ENCODE measurements at regions not wholly inside any gene's neighbourhood (a gene's known extent, or its start where the extent isn't known, plus 50 kb on each side); places are given as distances from the start of the nearest gene placed in this dataset.
"Not testable (repeated sequence)": the region's sequence is repeated elsewhere in the genome, so short reads cannot be mapped to it uniquely, and the experiment has no call there.

GRCh38 chr13:87557788-87558187, 113.4 kb upstream of the SLITRK5 start:
- no peak for TF ChIP-seq CTCF (conservative IDR thresholded peaks at IDR 0.05; ENCODE audit: low read depth)
- CTCF ChIA-PET, result interaction anchor here (0.6 kb wide), 1 partner anchor 720 kb away, joined by 4 read pairs; no protein-coding TSS in a partner anchor
- POLR2A ChIA-PET (ENCODE audit: low non-redundant PET), result no interaction called here
- H3K27ac ChIP-seq, result no peak overlapping the region
- DNase-seq (ENCODE audit: low spot score), result no peak

DNA sequence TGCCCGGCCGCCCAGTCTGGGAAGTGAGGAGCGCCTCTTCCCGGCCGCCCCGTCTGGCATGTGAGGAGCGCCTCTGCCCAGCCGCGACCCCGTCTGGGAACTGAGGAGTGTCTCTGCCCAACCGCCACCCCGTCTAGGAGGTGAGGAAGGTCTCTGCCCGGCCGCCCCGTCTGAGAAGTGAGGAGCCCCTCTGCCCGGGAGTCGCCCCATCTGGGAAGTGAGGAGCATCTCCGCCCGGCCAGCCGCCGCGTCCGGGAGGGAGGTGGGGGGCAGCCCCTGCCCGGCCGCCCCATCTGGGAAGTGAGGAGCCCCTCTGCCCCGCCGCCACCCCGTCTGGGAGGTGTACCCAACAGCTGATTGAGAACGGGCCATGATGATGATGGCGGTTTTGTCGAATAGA, 109.6 kb upstream of the SLITRK5 start:
- DNase-seq (ENCODE audit: low spot score); CTCF ChIA-PET; POLR2A ChIA-PET (ENCODE audit: low non-redundant PET); H3K27ac ChIP-seq: not testable (repeated sequence)

GRCh38 chr13:87570669-87571068, 100.5 kb upstream of the SLITRK5 start:
- CTCF ChIA-PET, result interaction anchor here (0.6 kb wide), 1 partner anchor 46 kb away, joined by 3 read pairs; no protein-coding TSS in a partner anchor
- H3K27ac ChIP-seq, result no peak overlapping the region
- DNase-seq (ENCODE audit: low spot score), result no peak
- POLR2A ChIA-PET (ENCODE audit: low non-redundant PET), result no interaction called here
- TF ChIP-seq CTCF (conservative IDR thresholded peaks at IDR 0.05; ENCODE audit: low read depth), result no peak

- ChIA-PET POLR2A (ENCODE audit: low non-redundant PET) (no interaction called here), CTCF (interaction anchor here (0.8 kb wide), 1 partner anchor 1623 kb away, joined by 9 read pairs; no protein-coding TSS in a partner anchor)
- no peak for TF ChIP-seq CTCF (conservative IDR thresholded peaks at IDR 0.05; ENCODE audit: low read depth)
- DNase-seq (ENCODE audit: low spot score), result no peak
- no peak overlapping the region for H3K27ac ChIP-seq
These were observed 88.8 kb upstream of the SLITRK5 start for GRCh38 chr13:87582399-87582798.

- ChIA-PET CTCF (no interaction called here), POLR2A (ENCODE audit: low non-redundant PET) (no interaction called here)
- no peak for DNase-seq (ENCODE audit: low spot score)
- H3K27ac ChIP-seq, result no peak overlapping the region
- no peak for TF ChIP-seq CTCF (conservative IDR thresholded peaks at IDR 0.05; ENCODE audit: low read depth)
These were observed 80.7 kb upstream of the SLITRK5 start for GRCh38 chr13:87590518-87590917.

DNA sequence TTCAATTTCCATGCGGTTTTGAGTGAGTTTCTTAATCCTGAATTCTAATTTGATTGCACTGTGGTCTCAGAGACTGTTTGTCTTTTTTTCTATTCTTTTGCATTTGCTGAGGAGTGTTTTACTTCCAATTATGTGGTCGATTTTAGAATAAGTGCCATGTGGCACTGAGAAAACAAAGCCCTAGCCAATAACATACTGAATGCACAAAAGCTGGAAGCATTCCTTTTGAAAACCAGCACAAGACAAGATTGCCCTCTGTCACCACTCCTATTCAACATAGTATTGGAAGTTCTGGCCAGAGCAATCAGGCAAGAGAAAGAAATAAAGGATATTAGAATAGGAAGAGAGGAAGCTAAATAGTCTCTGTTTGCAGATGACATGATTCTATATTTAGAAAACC, 66.7 kb upstream of the SLITRK5 start:
- POLR2A ChIA-PET (ENCODE audit: low non-redundant PET); H3K27ac ChIP-seq; CTCF ChIA-PET; DNase-seq (ENCODE audit: low spot score): not testable (repeated sequence)

GRCh38 chr13:87607266-87607665, 63.9 kb upstream of the SLITRK5 start:
- CTCF ChIA-PET, result no interaction called here
- no peak for TF ChIP-seq CTCF (conservative IDR thresholded peaks at IDR 0.05; ENCODE audit: low read depth)
- no peak for DNase-seq (ENCODE audit: low spot score)
- no peak overlapping the region for H3K27ac ChIP-seq
- POLR2A ChIA-PET (ENCODE audit: low non-redundant PET), result no interaction called here

DNA sequence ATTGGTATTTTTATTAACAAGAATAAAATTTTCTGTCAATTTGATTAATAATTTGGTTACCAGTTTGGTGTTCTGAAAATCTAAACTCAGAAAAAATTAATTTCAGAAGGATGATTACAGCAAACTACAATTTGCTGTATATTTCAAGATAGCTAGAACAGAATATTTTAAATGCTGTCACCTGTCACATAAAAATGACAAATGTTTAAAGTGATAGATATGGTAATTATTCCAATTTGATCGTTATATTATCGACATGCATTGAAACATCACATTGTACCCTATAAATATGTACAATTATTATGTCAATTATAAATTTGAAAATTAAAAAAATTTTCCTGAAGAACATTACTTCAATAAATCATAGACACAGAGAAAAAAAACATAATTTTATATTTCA, 56.9 kb upstream of the SLITRK5 start:
- ChIA-PET CTCF (no interaction called here), POLR2A (ENCODE audit: low non-redundant PET) (no interaction called here)
- no peak for TF ChIP-seq CTCF (conservative IDR thresholded peaks at IDR 0.05; ENCODE audit: low read depth)
- DNase-seq (ENCODE audit: low spot score), result no peak
- H3K27ac ChIP-seq, result no peak overlapping the region
